GM04504 (cell line): ENCODE measurements at regions not wholly inside any gene's neighbourhood (a gene's known extent, or its start where the extent isn't known, plus 50 kb on each side); places are given as distances from the start of the nearest gene placed in this dataset.
A peak's percentile ranks its signal among the peaks of the same experiment; 100 is the strongest.

Source experiments
- DNase-seq: peaks from one replicate; pipeline ENCODE4 v3.0.0-alpha.2; 2012; ENCODE audit warnings: low read depth

- DNase-seq, result no peak
Observed at GRCh38 chr5:88144219-88145001, 124.2 kb downstream of the TMEM161B start.

- no peak for DNase-seq
Observed at GRCh38 chr5:88143693-88144218, 124.9 kb downstream of the TMEM161B start.

DNA sequence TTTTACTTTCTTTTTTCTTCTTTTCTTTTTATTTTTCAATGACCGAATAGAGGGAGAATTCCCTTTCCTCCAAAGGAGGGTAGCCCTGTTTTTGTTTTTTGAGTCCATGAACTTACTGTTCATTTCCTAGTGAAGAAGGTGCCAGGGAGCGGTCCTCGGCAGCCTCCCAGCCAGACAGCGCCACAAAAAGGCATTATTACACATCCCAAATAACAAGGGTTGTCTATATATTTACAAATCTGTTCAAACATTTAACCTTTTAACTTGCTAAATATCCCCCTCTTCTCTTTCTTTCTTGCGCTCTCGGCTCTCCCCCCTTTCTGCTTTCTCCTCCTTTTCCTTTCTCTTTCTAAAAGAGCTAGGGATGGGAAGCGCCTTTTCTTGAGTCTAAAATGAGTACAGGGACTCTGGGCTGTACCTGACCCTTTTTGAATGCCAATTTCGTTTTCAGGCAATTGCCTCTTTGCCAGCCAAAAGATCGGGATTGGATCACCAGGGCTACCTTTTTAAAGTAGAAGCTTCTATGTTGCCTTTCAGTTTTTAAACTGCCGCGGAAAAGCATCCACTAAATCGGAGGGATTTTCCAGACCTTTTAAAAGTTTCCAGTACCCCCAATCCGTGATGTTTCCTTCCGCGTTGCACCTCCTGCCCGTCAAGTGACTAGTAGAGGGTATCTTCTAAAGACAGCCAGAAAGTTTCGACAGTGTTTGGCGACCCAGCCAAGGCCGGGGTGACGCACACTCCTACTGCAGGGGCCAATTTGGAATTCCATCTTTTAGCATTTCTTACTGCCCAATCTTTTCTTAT, 125.6 kb downstream of the TMEM161B start:
- DNase-seq, result no peak

GRCh38 chr5:88142636-88142885, 126.1 kb downstream of the TMEM161B start:
- no peak for DNase-seq

- peak; percentile 85 for DNase-seq
Observed at GRCh38 chr5:88140856-88141752, 127.5 kb downstream of the TMEM161B start.

DNA sequence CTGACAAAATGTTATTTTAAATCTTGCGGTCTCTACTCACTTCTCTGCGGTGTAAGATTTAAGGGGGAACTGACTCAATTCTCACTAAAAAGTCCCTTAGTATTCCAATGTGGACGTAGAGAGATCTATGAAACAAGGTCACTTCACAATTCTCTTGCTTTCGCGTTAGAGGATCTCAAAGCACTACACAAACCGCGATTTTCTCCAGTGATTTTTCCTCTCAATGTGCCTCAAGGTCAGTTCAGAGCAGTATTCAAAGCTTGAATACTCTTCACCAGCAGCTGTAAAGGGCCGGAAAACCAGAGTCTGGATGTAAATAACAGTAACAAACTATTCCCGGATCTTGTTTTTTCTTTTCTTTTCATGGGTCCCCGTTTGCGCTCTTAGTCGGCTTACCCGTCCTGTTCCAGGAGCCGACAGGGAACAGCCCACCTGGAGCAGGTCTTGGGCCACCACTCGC, 128.2 kb downstream of the TMEM161B start:
- DNase-seq, result no peak

- no peak for DNase-seq
Observed at GRCh38 chr5:88130211-88130815, 138.3 kb downstream of the TMEM161B start.

- no peak for DNase-seq
Observed at GRCh38 chr5:88128813-88129212, 139.8 kb downstream of the TMEM161B start.

GRCh38 chr5:88119535-88120125, 149.0 kb downstream of the TMEM161B start:
- no peak for DNase-seq

GRCh38 chr5:88118179-88118578, 150.5 kb downstream of the TMEM161B start:
- DNase-seq, result no peak

DNA sequence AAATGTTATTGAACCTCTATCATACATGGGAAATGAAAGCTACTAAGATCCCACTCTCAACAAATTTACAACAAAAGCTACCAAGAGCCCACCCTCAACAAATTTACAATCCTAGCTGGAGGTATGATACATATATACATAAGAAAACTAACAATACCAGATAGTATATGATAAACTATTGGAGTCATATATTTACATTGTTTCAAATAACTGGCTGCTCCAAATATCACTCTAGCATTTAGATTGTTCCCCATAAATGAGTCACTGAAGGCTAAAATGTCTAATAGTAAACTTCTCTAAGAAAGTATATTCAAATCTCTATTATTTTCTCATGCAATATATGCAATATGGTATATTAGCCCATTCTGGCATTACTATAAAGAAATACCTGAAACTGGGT, 151.1 kb downstream of the TMEM161B start:
- DNase-seq, result no peak

GRCh38 chr5:88116396-88116795, 152.2 kb downstream of the TMEM161B start:
- DNase-seq, result no peak

DNA sequence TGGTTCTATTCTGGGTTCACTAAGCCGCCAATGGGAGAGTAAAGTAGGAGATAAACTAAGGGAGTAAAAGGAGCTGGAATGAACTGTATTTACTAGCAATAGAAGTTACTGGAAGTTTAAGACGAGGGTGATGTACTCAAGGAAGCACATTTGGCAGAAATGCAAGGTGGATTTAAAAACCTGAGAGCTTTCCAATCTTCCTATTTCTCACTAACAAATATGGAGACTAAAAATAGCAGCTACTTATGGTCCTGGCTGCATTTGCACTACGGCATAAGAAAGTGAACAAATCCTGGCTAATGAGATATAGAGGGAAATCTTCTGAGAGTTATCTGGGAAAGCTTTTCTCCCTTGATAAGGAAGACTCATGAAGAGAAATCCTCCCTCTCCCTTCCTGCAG, 153.4 kb downstream of the TMEM161B start:
- DNase-seq, result no peak

DNA sequence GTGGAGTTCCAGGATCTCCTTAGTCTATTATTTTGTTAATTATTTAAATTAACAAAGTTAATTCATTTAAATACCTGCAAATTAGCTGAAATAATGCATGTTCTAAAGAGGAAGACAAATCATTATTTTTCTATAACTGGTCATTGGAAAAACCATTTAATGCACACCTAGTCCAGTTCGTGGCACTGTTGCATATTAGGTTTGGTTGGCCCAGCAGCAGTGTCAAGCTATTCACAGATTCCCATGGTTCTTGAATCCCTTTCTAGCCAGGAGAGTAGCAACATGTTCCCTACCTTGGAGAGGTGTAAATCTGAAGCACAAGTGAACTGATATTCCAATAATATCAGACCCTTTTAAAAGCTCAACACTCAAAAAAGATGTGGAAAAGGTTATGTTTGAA, 155.2 kb downstream of the TMEM161B start:
- DNase-seq, result no peak

- DNase-seq, result no peak
Observed at GRCh38 chr5:88109818-88110217, 158.8 kb downstream of the TMEM161B start.

- DNase-seq, result no peak
Observed at GRCh38 chr5:88108490-88109279, 160.0 kb downstream of the TMEM161B start.

DNA sequence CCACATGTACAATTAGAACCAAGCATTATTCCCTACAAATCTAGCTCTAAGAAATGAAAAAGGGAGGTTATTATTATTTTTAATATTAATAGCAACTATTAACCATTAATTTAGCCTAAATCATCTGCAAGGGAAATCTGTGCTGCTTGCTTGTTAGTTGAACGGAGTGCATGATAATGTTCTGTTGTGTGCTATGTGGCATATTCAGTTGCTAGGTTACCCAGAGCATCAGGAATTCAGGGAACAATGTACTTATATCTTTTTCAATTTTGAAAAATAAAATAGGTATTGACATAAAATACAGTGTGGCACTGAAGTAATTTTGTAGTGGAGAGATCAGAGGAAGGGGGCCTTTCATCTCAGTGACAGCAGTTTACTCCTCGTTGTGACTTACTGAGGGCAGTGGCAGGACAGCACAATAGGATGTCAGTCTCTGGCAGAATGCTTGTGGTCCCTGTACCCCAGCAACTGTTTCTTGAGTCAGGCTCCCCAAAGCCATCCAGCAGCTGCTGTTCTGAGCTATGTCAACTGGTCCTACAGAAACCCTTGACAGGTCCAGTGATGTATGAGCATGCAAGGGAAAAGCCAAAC, 173.6 kb downstream of the TMEM161B start:
- no peak for DNase-seq

- DNase-seq, result no peak
Observed at GRCh38 chr5:88094403-88094802, 174.2 kb downstream of the TMEM161B start.

- DNase-seq, result no peak
Observed at GRCh38 chr5:88093765-88094164, 174.9 kb downstream of the TMEM161B start.

- no peak for DNase-seq
Observed at GRCh38 chr5:88092958-88093605, 175.6 kb downstream of the TMEM161B start.
